Caco-2 (cell line): ENCODE measurements at regions not wholly inside any gene's neighbourhood (a gene's known extent, or its start where the extent isn't known, plus 50 kb on each side); places are given as distances from the start of the nearest gene placed in this dataset.

ENCODE experiments used
- BruUV-seq: library from RNA; stranded (reverse); fragments of 400-500 nt; replicated peaks from 2 replicates; lab custom pipeline; 2021; lab: Mats Ljungman, UMichigan
- CTCF ChIA-PET: fragments of 300-600 bp; sonication (Branson Sonifier 250); formaldehyde crosslinking; loops from one replicate; lab custom pipeline; 2022; ENCODE audit warnings: antibody characterized with exemption; lab: Charles Lee
- POLR2A ChIA-PET: fragments of 300-600 bp; sonication (Branson Sonifier 250); formaldehyde crosslinking; loops from one replicate; lab custom pipeline; 2022; ENCODE audit warnings: antibody characterized with exemption; lab: Charles Lee
- DNase-seq, 2 experiments: peaks; one replicate each; pipeline versions ENCODE4 v3.0.0 to v3.0.0-alpha.2; 2020 to 2022
- H3K27me3 ChIP-seq: replicated peaks from 2 replicates; pipeline ENCODE4 v1.6.0; 2011; ENCODE audit warnings: low read length; ENCODE audit not compliant: control insufficient read depth, insufficient read depth
- H3K36me3 ChIP-seq: 2 replicates; pipeline ENCODE4 v1.5.1; 2011; ENCODE audit warnings: low read length; ENCODE audit not compliant: control insufficient read depth, insufficient read depth
- H3K4me1 ChIP-seq: fragments of 250-450 bp; sonication (Bioruptor Pico); 2 replicates; pipeline ENCODE4 v1.5.1; 2020; ENCODE audit warnings: mild to moderate bottlenecking
- H3K4me3 ChIP-seq: 2 replicates; pipeline ENCODE4 v1.5.1; 2011; ENCODE audit warnings: low read depth, mild to moderate bottlenecking, control low read depth, low read length
- H3K9me3 ChIP-seq: fragments of 250-450 bp; sonication (Bioruptor Pico); 2 replicates; pipeline ENCODE4 v1.5.1; 2020; ENCODE audit warnings: mild to moderate bottlenecking, moderate library complexity
- H3K27ac Mint-ChIP-seq: one replicate; pipeline ENCODE4 v1.8.0; 2022; ENCODE audit warnings: mixed read lengths; ENCODE audit not compliant: unreplicated experiment
- H3K27me3 Mint-ChIP-seq: one replicate; pipeline ENCODE4 v1.8.0; 2022; ENCODE audit warnings: mixed read lengths; ENCODE audit not compliant: insufficient read depth, unreplicated experiment
- H3K36me3 Mint-ChIP-seq: one replicate; pipeline ENCODE4 v1.8.0; 2022; ENCODE audit warnings: mild to moderate bottlenecking, mixed read lengths; ENCODE audit not compliant: insufficient read depth, unreplicated experiment
- H3K4me1 Mint-ChIP-seq: one replicate; pipeline ENCODE4 v1.8.0; 2022; ENCODE audit warnings: low read depth, mixed read lengths; ENCODE audit not compliant: unreplicated experiment
- H3K4me3 Mint-ChIP-seq: one replicate; pipeline ENCODE4 v1.8.0; 2022; ENCODE audit warnings: mild to moderate bottlenecking, moderate library complexity, mixed read lengths; ENCODE audit not compliant: unreplicated experiment
- H3K9me3 Mint-ChIP-seq: one replicate; pipeline ENCODE4 v1.8.0; 2022; ENCODE audit warnings: mixed read lengths; ENCODE audit not compliant: unreplicated experiment
- intact Hi-C: fragments of 100-400 bp; cut with micrococcal nuclease; formaldehyde crosslinking; loops from one replicate; pipeline ENCODE4 v1.10.0; 2022; ENCODE audit not compliant: unreplicated experiment
- TF ChIP-seq, protein P1 (sequence below), 2 experiments: fragments of 200-600 bp in 1 of 2; IDR thresholded peaks; 1 replicate in 1 of 2; 2 replicates in 1 of 2; pipeline versions ENCODE4 v1.5.1 to v1.8.0; 2011 to 2022; ENCODE audit warnings: antibody characterized with exemption in 1 of 2, control low read depth in 1 of 2, inconsistent platforms in 1 of 2, low read depth in 1 of 2, low read length in 1 of 2, mild to moderate bottlenecking in 1 of 2, moderate library complexity in 1 of 2; ENCODE audit not compliant: insufficient read depth in 1 of 2, severe bottlenecking in 1 of 2, unreplicated experiment in 1 of 2

DNA sequence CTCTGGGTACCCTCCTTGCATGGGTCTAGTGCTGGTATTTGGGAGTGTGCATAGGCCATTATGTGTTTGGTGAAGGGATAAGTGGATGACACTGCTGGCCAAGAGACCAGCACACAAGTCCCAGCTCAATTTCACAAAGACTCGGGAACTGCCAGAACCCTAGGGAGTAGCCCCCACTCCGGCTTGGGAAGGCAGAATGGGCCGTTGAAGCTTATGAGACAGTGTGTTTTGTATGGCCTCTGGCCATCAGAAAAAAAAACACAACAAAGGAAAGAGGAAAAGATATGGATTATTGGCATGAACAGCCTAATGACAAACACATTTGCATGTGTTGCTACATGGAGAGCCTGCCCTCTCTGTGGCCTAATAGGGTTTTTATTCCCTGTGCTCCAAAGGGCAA, 144.2 kb downstream of the TTC32 start:
- H3K9me3 Mint-ChIP-seq: no peaks in the 10 kb centered on the region
- no peak overlapping the region for H3K27ac Mint-ChIP-seq
- Histone ChIP-seq H3K27me3 (no peaks in the 10 kb centered on the region), H3K4me3 (no peak overlapping the region), H3K4me1 (no peaks in the 10 kb centered on the region), H3K9me3 (no peaks in the 10 kb centered on the region), H3K36me3 (no peaks in the 10 kb centered on the region)
- CTCF ChIA-PET: no interaction called here
- TF ChIP-seq, protein P1, sequence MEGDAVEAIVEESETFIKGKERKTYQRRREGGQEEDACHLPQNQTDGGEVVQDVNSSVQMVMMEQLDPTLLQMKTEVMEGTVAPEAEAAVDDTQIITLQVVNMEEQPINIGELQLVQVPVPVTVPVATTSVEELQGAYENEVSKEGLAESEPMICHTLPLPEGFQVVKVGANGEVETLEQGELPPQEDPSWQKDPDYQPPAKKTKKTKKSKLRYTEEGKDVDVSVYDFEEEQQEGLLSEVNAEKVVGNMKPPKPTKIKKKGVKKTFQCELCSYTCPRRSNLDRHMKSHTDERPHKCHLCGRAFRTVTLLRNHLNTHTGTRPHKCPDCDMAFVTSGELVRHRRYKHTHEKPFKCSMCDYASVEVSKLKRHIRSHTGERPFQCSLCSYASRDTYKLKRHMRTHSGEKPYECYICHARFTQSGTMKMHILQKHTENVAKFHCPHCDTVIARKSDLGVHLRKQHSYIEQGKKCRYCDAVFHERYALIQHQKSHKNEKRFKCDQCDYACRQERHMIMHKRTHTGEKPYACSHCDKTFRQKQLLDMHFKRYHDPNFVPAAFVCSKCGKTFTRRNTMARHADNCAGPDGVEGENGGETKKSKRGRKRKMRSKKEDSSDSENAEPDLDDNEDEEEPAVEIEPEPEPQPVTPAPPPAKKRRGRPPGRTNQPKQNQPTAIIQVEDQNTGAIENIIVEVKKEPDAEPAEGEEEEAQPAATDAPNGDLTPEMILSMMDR (IDR thresholded peaks at IDR 0.05; ENCODE audit: insufficient read depth in 1 of 2, low read depth in 1 of 2, low read length in 1 of 2, severe bottlenecking in 1 of 2, unreplicated experiment in 1 of 2): no peak
- intact Hi-C loops: no loop called here
- H3K4me1 Mint-ChIP-seq: peaks cover 5% of the 10 kb centered on the region
- H3K36me3 Mint-ChIP-seq: no peaks in the 10 kb centered on the region
- H3K4me3 Mint-ChIP-seq: no peak overlapping the region
- no peak for DNase-seq
- POLR2A ChIA-PET: no interaction called here
- no TSS peak for BruUV-seq
- peaks cover 5% of the 10 kb centered on the region for H3K27me3 Mint-ChIP-seq

DNA sequence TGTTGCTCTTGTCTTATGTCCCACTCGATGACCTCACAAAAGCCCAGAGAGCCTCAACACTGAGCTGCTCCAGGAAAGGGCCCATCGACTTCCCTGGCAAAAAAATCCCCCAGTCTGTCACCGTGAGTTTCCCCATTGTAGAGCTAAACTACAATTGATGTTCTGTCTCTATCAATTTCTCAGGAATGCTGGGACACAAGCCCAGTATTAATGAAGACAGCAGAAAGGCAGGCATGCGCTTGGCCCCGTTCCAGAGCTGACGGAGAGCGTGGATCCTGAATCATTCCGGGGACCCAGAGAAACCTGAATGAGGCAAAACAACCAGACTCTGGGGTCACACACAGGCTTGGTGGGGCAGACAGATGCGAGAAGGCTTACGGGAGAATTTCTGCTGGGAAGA, 146.9 kb downstream of the TTC32 start:
- Mint-ChIP-seq H3K4me1 (no peaks in the 10 kb centered on the region), H3K27me3 (peaks cover 10% of the 10 kb centered on the region), H3K36me3 (no peaks in the 10 kb centered on the region), H3K9me3 (no peaks in the 10 kb centered on the region), H3K4me3 (no peak overlapping the region), H3K27ac (no peak overlapping the region)
- H3K27me3 ChIP-seq: no peaks in the 10 kb centered on the region
- H3K9me3 ChIP-seq: no peaks in the 10 kb centered on the region
- no peak for DNase-seq
- no peaks in the 10 kb centered on the region for H3K36me3 ChIP-seq
- CTCF ChIA-PET: no interaction called here
- H3K4me1 ChIP-seq: no peaks in the 10 kb centered on the region
- intact Hi-C loops: no loop called here
- no TSS peak for BruUV-seq
- TF ChIP-seq, protein P1 (IDR thresholded peaks at IDR 0.05; ENCODE audit: insufficient read depth in 1 of 2, low read depth in 1 of 2, low read length in 1 of 2, severe bottlenecking in 1 of 2, unreplicated experiment in 1 of 2): no peak
- POLR2A ChIA-PET: interaction anchor here (0.5 kb wide), 1 partner anchor 665 kb away, joined by 4 read pairs; no protein-coding TSS in a partner anchor
- H3K4me3 ChIP-seq: no peak overlapping the region

- ChIA-PET CTCF (no interaction called here), POLR2A (no interaction called here)
- no peaks in the 10 kb centered on the region for H3K36me3 ChIP-seq
- no peaks in the 10 kb centered on the region for H3K9me3 ChIP-seq
- peaks cover 10% of the 10 kb centered on the region for H3K27me3 Mint-ChIP-seq
- H3K4me3 ChIP-seq: no peak overlapping the region
- DNase-seq: no peak
- intact Hi-C loops: no loop called here
- H3K36me3 Mint-ChIP-seq: no peaks in the 10 kb centered on the region
- TF ChIP-seq, protein P1 (IDR thresholded peaks at IDR 0.05; ENCODE audit: insufficient read depth in 1 of 2, low read depth in 1 of 2, low read length in 1 of 2, severe bottlenecking in 1 of 2, unreplicated experiment in 1 of 2): no peak
- BruUV-seq: no TSS peak
- no peaks in the 10 kb centered on the region for H3K4me1 ChIP-seq
- no peaks in the 10 kb centered on the region for H3K4me1 Mint-ChIP-seq
- no peak overlapping the region for H3K4me3 Mint-ChIP-seq
- H3K27me3 ChIP-seq: no peaks in the 10 kb centered on the region
- H3K27ac Mint-ChIP-seq: no peak overlapping the region
- no peaks in the 10 kb centered on the region for H3K9me3 Mint-ChIP-seq
Observed at GRCh38 chr2:19753818-19754217, 148.0 kb downstream of the TTC32 start.
